ENCODE measurements at regions not wholly inside any gene's neighbourhood (a gene's known extent, or its start where the extent isn't known, plus 50 kb on each side); places are given as distances from the start of the nearest gene placed in this dataset.

DNA sequence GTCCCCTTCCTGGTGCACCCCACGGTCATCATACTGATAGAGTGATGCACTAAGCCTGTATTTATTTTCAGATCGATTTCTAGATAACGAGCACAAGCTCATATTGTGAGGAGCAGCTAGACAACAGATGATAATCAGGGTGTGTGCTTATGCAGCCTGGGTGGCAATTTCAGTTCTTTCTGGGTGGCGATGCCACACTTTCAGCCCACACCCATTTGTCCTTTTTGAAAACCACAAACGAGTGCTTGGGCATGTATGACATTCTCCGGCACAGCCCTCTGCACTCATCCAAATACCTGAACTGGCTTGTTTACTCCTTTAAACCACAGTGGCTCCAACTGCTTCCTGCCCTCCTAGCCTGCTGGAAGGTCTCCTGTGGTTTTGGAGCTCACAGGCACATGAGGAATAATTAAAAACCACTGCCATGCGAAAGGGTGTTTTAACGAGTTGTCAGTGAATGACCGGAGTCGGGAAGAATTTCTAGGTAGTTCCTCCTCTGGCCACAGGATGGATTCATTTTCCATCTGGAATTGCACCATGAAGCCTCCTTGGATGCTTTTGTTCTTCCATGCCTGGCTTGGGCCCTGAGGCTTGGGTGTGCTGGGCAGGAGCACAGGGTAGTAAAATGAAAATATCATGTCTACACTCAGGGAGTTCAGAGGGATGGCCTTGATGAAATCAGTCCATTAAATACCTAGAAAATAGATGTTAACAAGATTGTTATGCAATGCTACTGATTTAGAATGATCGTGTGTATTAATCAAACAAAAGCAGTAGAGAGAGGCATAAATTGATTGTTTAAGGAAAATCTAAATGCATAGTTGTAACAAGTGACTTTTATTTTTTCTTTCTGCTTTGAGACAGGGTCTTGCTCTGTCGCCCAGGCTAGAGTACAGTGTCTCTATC is 52.4 kb upstream of the ITGB1 start:
- no peak for TF ChIP-seq CTCF (IDR thresholded peaks at IDR 0.05; ENCODE audit: low read depth, low read length)
- TF ChIP-seq EZH2phosphoT487 (IDR thresholded peaks at IDR 0.05; ENCODE audit: low read depth) = no peak
